DMS79 (cell line): ENCODE measurements at regions not wholly inside any gene's neighbourhood (a gene's known extent, or its start where the extent isn't known, plus 50 kb on each side); places are given as distances from the start of the nearest gene placed in this dataset.

Experiments
- DNase-seq: peaks from one replicate; lab custom pipeline; 2025; lab: John Stamatoyannopoulos, UW

DNA sequence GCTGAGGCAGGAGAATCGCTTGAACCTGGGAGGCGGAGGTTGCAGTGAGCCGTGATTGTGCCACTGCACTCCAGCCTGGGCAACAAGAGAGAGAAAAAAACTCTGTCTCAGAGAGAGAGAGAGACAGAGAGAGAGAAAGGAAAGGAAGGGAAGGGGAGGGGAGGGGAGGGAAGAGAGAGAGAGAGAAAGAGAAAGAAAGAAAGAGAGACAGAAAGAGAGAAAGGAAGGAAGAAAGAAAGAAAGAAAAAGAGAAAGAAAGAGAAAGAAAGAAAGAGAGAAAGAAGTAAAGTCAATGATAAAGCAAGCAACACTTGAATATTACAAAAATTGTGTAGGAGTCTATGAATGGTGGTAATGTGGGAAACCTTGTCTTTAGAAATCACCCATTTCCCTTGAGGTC lies 133.6 kb upstream of the MSX2 start:
- no peak for DNase-seq

- DNase-seq, result no peak
These were observed 128.0 kb upstream of the MSX2 start for GRCh38 chr5:174596429-174596828.

- DNase-seq, result no peak
These were observed 124.4 kb upstream of the MSX2 start for GRCh38 chr5:174599992-174600391.

DNA sequence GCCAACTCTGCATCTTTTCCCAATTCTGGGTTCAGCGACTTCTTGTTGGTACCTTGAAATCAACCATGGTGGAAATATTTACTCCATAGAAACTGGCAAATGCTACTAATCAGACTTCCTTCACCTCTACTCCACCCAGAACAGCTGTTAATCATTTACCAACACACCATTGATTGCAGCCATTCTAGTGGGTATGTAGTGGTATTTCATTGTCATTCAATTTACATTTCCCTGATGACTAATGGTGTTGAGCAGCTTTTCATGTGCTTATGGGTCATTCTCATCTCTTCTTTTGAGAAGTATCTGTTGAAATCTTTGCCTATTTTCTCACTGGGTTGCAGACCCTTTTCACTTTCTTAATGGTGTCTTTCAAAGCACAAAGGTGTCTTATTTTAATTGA lies 122.4 kb upstream of the MSX2 start:
- DNase-seq, result no peak

DNA sequence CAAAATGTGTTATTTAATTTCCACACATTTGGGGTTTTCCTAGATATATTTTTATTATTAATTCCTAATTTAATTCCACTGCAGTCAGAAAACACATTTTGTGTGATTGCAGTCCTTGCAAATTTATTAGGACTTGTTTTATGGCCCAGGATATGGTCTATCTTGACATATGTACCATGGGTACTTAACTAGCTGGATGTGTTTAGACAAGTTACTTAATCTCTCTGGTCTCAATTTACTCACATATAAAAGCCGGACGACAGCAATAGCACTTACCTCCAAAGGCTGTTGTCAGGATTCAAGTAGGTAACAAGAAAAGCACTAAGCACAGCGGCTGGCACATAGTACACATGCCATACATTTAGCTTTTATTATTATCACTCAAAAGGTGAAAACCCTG lies 118.2 kb upstream of the MSX2 start:
- no peak for DNase-seq

DNA sequence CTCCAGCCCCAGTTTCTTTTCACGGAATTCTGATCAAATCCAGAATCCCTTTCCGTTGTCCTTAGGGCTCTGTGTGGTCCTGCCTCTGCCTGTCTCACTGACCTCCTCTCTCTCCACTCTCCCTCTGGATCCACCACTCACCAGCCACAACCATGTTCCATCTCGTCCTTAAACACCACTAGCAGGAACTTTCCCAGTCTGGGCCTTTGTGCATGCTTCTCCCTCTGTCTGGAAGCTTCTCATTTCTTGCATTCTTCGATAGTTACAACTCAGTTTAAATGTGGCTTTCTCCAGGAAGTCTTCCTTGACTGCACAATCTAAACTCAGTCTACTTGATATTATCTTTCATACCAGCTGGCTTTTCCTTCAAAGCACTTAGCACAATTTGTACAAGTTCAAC lies 117.7 kb upstream of the MSX2 start:
- no peak for DNase-seq

- DNase-seq, result no peak
These were observed 117.2 kb upstream of the MSX2 start for GRCh38 chr5:174607205-174607604.

DNA sequence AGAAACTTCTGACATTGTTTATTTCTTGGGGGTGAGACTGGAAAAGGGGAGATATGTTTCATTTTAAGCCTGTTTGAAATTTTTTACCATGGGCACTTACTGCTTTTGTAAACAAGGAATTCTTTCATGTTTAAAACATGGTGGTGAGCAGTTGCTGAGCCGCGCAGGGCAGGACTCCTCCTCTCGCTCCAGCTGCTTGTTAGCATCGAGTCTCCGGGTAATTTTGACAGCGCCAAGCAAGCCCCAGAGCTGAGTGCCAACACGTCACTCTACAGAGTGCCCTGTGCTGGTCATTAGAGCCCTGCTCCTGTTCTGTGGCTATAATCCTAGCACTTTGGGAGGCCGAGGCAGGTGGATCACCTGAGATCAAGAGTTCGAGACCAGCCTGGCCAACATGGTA lies 116.5 kb upstream of the MSX2 start:
- no peak for DNase-seq

- DNase-seq, result no peak
These were observed 115.7 kb upstream of the MSX2 start for GRCh38 chr5:174608631-174609097.

DNA sequence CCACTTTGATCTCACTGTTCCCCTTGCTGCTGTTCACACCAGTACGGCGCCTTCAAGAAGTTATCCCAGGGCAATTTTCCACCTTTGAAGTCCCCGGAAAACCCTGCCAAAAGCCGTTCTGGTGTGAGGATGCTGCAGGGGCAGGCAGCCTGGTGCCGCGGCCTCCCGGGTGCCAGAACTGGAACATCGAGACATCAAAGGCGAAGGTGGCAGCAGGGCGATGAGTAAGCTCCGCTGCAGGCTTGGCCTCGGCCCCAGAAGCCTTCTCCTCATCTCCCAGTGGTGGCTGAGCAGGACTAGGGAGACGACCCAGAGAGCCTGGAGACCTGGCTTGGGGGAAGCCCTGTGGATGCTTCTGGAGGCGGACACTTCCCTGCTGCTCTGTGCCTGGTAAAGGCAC lies 115.3 kb upstream of the MSX2 start:
- DNase-seq, result no peak

DNA sequence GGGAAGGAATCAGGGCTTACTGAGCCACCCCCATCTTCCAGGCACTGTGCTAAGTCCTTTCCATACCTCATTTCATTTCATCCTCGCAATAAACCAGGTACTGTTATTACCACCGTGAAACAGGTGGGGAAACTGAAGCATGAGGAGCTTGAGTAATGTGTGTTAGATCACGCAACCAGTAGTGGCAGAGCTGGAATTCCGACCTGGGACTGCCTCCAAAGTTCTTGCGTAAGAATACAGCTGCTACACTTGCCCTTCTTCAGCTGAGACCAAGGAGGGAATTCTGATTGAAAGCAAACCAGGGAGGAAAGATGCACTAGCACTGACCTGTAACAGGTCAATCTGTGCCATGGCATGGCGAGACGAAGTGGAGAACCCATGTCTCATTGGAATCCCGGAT lies 113.4 kb upstream of the MSX2 start:
- DNase-seq, result no peak

DNA sequence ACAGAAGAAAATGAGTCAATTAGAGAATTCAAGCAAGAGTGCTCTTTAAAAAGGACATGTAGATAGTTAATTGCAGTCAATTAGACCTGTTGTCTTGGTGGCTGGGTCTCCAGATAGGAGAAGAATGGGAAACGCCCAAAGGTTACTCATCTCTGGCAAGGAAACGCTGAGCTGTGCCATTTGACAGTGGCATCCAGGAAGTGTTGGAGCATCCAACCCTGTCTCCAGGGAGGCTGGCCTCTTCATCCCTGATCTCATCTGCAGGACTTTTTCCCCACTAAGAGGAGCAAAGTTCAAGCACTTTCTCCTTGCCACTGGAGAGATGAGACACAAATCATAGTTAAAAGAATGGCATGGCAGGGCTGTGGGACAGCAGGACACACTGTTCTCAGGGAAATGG lies 111.7 kb upstream of the MSX2 start:
- DNase-seq, result no peak

DNA sequence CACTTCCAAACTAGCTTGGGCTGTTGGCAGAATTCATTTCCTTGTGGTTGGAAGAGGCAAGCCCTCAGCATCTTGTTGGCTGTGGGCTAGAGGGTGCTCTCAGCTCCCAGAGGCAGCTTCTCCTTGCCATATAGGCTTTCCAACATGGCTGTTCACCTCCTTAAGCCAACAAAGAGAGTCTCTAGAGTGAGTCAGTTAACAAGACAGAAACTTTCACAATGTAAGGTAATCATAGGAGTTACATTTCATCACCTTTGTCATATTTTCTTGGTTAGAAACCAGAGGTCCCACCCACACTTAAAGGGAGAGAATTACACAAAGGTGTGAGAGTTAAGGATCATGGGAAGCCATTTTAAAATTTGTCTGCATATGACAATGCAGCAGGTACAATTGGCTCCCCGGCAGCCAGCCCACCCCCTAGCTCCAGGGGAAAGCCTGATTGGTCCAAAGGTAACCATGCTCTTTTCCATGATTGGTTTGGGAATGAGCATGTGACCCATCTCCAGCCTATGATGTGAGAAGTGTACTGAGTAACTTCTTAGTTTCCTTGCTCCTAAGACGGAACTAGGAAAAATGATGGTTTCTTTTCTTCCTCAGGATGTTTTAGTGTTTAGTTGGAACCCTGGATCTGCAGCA lies 109.8 kb upstream of the MSX2 start:
- no peak for DNase-seq

- DNase-seq, result no peak
These were observed 108.3 kb upstream of the MSX2 start for GRCh38 chr5:174616036-174616435.

DNA sequence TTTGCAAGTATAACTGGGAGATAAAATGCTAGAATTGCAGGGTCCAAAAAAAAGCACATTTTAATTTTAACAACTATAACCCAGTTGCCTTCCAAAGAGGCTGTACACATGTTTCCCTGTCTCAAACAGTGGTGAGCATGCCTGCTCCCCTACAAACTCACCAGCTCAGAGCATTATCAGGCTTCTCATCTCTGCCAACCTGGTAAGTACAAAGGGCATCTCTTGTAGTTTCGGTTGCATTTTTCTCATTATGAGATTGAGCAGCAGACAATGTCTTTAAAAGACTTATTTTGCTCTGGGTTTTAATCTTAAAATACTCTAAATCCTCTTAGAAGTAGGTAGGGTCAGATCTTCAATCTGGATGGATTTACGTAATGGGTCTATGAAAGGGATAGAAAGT lies 107.1 kb upstream of the MSX2 start:
- no peak for DNase-seq

DNA sequence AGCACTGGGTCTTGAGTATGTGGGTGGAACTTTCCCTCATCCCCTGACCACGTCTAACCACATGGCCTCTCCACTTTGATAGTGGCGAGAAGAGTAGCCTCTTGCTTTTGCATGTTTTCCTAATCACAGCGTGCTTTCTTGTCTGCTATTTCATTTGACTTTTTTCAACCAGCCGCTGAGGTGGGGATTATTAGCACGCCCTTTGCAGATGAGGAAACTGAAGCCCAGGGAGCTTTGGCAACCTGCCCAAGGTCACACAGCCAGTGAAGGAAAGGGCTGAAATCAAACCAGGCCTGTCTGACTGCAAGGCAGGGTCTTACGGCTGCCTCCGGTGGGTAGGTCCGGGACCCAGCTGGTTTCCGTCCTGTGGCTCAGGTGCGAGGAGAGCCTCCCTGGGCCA lies 106.5 kb upstream of the MSX2 start:
- no peak for DNase-seq

DNA sequence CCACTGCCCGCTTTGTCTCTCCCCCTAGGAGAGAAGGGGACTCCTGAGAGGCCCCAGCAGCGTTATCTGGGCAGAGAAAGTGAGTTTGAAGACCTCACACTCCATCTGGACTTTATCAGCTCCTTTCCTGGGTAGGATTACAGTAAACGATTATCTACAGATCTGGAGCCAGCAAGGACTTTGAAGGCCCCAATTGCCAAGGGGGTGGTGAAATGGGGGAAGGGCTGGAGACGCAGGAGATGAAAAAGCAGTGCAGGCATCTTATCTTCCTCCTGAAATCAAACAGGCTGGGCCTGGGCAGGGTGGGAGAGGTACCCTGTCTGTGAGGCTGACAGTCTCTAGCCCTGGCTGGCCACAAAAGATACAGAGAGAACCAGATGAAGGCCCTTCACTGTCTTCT lies 105.8 kb upstream of the MSX2 start:
- no peak for DNase-seq

DNA sequence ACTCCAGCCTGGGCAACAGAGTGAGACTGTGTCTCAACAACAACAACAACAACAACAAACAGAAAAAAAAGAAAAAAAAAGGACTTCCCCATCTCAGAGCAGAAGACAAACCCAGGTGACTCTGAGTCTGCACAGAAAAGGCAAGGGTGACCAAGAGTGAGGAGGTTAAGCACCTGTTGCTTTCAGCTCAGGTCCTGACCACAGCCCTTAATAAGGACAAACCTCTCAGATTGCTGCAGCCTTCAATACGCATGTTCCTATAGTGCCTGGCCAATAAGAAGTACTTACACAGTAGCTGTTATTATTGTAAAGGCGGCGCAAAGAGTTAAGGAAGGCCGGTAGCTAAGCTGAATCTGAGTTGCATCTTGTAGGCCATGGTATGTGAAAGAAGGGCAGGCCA lies 102.3 kb upstream of the MSX2 start:
- DNase-seq, result no peak

- no peak for DNase-seq
These were observed 101.4 kb upstream of the MSX2 start for GRCh38 chr5:174623018-174623417.

DNA sequence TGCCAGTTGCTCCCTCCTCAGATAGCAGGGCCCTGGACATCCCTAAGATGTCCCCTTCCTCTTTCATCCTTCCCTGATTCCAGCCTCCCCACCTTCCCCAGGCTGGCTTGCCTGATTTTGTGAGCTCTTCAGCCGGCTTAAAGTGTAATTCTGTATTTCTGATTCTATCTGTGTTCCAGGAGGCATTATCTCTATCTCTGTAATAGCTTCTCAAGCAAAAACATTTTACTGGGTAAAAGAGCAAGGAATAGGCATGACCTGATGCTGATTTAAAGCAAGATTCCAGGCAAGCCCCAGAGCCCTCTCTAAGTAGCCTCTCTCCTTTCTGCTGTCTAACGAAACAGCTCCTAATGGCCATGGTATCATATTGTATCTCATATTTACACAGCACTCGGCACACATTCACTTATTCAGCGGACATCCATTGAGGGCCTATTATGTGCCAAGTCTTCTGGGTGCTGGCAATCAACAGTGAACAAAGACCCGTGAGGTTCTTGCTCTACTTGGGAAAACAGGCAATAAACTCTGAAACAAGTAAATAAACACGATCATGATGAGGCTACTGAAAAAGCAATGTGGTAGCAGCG lies 100.9 kb upstream of the MSX2 start:
- no peak for DNase-seq

DNA sequence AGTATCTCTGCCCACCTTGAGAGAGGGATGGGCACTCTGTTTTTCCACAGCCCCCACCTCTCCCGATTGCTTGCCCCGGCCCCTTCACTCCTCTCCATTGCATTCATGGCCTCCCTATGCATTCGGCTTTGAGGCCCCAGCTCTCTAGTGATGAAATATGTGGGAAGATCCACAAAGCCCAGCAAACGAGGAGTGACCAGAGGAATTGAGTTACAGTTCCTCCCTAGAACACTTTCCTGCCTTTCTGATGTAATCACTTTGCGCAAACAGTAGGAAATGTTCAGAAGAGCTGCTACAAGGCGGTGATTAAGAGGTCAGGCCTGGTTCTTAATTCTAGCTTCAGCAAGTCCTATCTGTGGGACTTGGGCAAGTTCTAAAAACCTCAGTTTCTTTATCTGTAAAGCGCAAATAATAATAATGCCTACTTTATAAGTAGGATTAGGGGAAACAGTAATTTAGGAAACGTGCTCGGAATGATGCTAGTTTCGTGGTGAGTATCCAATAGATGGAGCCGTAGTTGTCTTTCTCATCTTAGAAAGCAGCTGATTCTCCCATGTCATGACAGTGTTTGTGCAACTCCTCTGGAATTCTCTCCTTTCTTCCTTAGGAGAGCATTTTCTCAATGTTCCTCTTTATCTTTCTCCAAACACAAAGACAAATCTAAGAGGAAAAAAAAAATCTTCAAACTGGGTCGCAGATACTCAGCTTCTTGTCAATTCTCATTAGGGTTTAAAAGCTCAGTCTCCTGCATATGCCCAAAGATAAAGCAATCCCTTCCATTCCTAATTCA lies 99.5 kb upstream of the MSX2 start:
- DNase-seq, result no peak

DNA sequence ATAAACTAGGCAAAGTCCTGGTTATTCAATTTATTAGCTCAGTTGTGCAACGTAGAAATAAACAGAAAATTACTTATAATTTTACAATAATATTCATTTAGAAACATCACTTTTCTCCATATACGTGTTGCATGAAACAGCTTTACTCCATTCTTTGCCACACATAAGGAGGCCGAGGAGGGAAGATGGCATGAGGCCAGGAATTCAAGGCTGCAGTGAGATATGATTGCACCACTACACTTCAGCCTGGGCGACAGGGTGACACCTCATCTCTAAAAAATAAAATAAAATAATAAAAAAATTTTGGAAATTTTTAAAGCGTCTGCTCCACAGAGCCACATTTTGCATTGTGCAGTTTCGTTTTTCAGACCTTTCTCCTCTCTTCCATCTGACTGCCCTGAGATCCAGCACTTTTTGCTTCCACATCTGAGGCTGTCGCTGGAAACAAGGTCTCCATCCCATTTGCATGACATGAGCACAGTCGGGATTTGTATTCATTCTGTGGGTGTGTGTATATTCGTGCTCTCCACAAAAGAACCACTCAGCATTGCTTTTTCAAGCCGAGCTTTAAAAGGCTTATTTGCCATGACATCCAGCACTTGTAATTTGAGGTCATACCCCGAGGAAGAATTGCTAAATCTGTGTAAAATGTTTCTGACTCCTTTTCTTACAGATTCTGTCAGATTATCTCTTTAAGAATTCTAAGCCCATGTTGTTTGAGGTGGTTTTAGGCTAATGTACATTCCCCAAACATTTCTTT lies 98.6 kb upstream of the MSX2 start:
- no peak for DNase-seq
